H9 (cell line): ENCODE measurements at regions not wholly inside any gene's neighbourhood (a gene's known extent, or its start where the extent isn't known, plus 50 kb on each side); places are given as distances from the start of the nearest gene placed in this dataset.

ENCODE experiments used
- DNase-seq: peaks from one replicate; pipeline ENCODE4 v3.0.0-alpha.2; 2017
- H2AFZ ChIP-seq: one replicate; pipeline ENCODE4 v1.6.1; 2013; ENCODE audit warnings: mild to moderate bottlenecking, low read length, control low read depth, moderate library complexity
- H2AK5ac ChIP-seq: 2 replicates; pipeline ENCODE4 v1.6.1; 2013; ENCODE audit warnings: low read length, control low read depth, mixed read lengths; ENCODE audit not compliant: insufficient read length
- H2BK120ac ChIP-seq: one replicate; pipeline ENCODE4 v1.6.1; 2013; ENCODE audit warnings: low read depth, mild to moderate bottlenecking, low read length, control low read depth, inconsistent platforms; ENCODE audit not compliant: poor library complexity, severe bottlenecking
- H2BK12ac ChIP-seq: 2 replicates; pipeline ENCODE4 v1.6.1; 2013; ENCODE audit warnings: low read length, control low read depth, mixed read lengths, low read depth; ENCODE audit not compliant: insufficient read length
- H2BK15ac ChIP-seq: 2 replicates; pipeline ENCODE4 v1.6.1; 2013; ENCODE audit warnings: low read depth, low read length, control low read depth
- H2BK20ac ChIP-seq: one replicate; pipeline ENCODE4 v1.6.1; 2013; ENCODE audit warnings: low read depth, mild to moderate bottlenecking, low read length, control low read depth, inconsistent platforms; ENCODE audit not compliant: poor library complexity, severe bottlenecking
- H2BK5ac ChIP-seq: 2 replicates; pipeline ENCODE4 v1.6.1; 2013; ENCODE audit warnings: low read length, control low read depth, mixed read lengths; ENCODE audit not compliant: insufficient read length
- H3K14ac ChIP-seq: 2 replicates; pipeline ENCODE4 v1.6.1; 2013; ENCODE audit warnings: low read length, control low read depth; ENCODE audit not compliant: insufficient read depth
- H3K18ac ChIP-seq: 2 replicates; pipeline ENCODE4 v1.6.1; 2013; ENCODE audit warnings: low read depth, mild to moderate bottlenecking, mixed read lengths, low read length, control low read depth; ENCODE audit not compliant: insufficient read length
- H3K23ac ChIP-seq: 2 replicates; pipeline ENCODE4 v1.6.1; 2013; ENCODE audit warnings: low read length, control low read depth, mixed read lengths, low read depth; ENCODE audit not compliant: insufficient read length
- H3K23me2 ChIP-seq: 2 replicates; pipeline ENCODE4 v1.6.1; 2013; ENCODE audit warnings: low read depth, mild to moderate bottlenecking, mixed read lengths, low read length, control low read depth; ENCODE audit not compliant: insufficient read length, poor library complexity, severe bottlenecking
- H3K27ac ChIP-seq: 2 replicates; pipeline ENCODE4 v1.5.1; 2013; ENCODE audit warnings: low read length, control low read depth, mixed read lengths, low read depth; ENCODE audit not compliant: insufficient read length
- H3K27me3 ChIP-seq: 2 replicates; pipeline ENCODE4 v1.6.1; 2013; ENCODE audit warnings: low read length, control low read depth, inconsistent platforms; ENCODE audit not compliant: insufficient read depth
- H3K4ac ChIP-seq: 2 replicates; pipeline ENCODE4 v1.6.1; 2013; ENCODE audit warnings: low read depth, mild to moderate bottlenecking, control low read depth, inconsistent platforms, low read length, moderate library complexity
- H3K4me1 ChIP-seq: 2 replicates; pipeline ENCODE4 v1.6.1; 2013; ENCODE audit warnings: low read length, control low read depth, inconsistent platforms; ENCODE audit not compliant: insufficient read depth
- H3K4me2 ChIP-seq: 2 replicates; pipeline ENCODE4 v1.6.1; 2013; ENCODE audit warnings: low read length, control low read depth, mixed read lengths; ENCODE audit not compliant: insufficient read length, insufficient read depth
- H3K56ac ChIP-seq: 2 replicates; pipeline ENCODE4 v1.6.1; 2013; ENCODE audit warnings: low read depth, mild to moderate bottlenecking, mixed read lengths, low read length, control low read depth; ENCODE audit not compliant: insufficient read length
- H3K79me1 ChIP-seq: 2 replicates; pipeline ENCODE4 v1.6.1; 2013; ENCODE audit warnings: low read depth, mild to moderate bottlenecking, moderate library complexity, low read length, control low read depth, inconsistent platforms; ENCODE audit not compliant: insufficient read depth, poor library complexity, severe bottlenecking
- H3K79me2 ChIP-seq: 2 replicates; pipeline ENCODE4 v1.6.1; 2013; ENCODE audit warnings: low read length, control low read depth, inconsistent platforms; ENCODE audit not compliant: insufficient read depth
- H3K9ac ChIP-seq: 2 replicates; pipeline ENCODE4 v1.6.1; 2013; ENCODE audit warnings: low read length, control low read depth, mixed read lengths; ENCODE audit not compliant: insufficient read length; ENCODE audit errors: extremely low read depth
- H3K9me3 ChIP-seq: one replicate; pipeline ENCODE4 v1.6.1; 2013; ENCODE audit warnings: low read depth, low read length, inconsistent platforms; ENCODE audit not compliant: control insufficient read depth
- H3T11ph ChIP-seq: one replicate; pipeline ENCODE4 v1.6.1; 2013; ENCODE audit warnings: mild to moderate bottlenecking, low read length, control low read depth, inconsistent platforms
- H4K20me1 ChIP-seq: one replicate; pipeline ENCODE4 v1.6.1; 2013; ENCODE audit not compliant: control insufficient read depth, insufficient read length, insufficient read depth
- H4K5ac ChIP-seq: 2 replicates; pipeline ENCODE4 v1.6.1; 2013; ENCODE audit warnings: low read depth, mild to moderate bottlenecking, mixed read lengths, low read length, control low read depth; ENCODE audit not compliant: insufficient read length
- H4K8ac ChIP-seq: replicated peaks from 2 replicates; pipeline ENCODE4 v1.6.1; 2013; ENCODE audit warnings: low read length, control low read depth, mixed read lengths, low read depth; ENCODE audit not compliant: insufficient read length
- H4K91ac ChIP-seq: 2 replicates; pipeline ENCODE4 v1.6.1; 2013; ENCODE audit warnings: low read depth, mild to moderate bottlenecking, moderate library complexity, mixed read lengths, low read length, control low read depth; ENCODE audit not compliant: insufficient read length
- H3K27ac Mint-ChIP-seq, 3 experiments: 2 replicates in 2 of 3; 3 replicates in 1 of 3; pipeline ENCODE4 v1.8.0; 2020 to 2021; ENCODE audit warnings: mixed read lengths in 3 of 3, mild to moderate bottlenecking in 1 of 3, moderate library complexity in 1 of 3
- H3K27me3 Mint-ChIP-seq: 2 replicates; pipeline ENCODE4 v1.8.0; 2021; ENCODE audit warnings: low read depth, mild to moderate bottlenecking, moderate library complexity, mixed read lengths
- H3K36me3 Mint-ChIP-seq, 3 experiments: 2 replicates in 2 of 3; 3 replicates in 1 of 3; pipeline ENCODE4 v1.8.0; 2020 to 2021; ENCODE audit warnings: low read depth in 3 of 3, mixed read lengths in 3 of 3; ENCODE audit not compliant: insufficient read depth in 1 of 3
- H3K4me1 Mint-ChIP-seq, 2 experiments: 2 replicates each; pipeline ENCODE4 v1.8.0; 2020; ENCODE audit warnings: mixed read lengths in 2 of 2
- H3K4me3 Mint-ChIP-seq, 2 experiments: 2 replicates in 1 of 2; 3 replicates in 1 of 2; pipeline ENCODE4 v1.8.0; 2020 to 2021; ENCODE audit warnings: mild to moderate bottlenecking in 2 of 2, mixed read lengths in 2 of 2, moderate library complexity in 1 of 2
- H3K9me3 Mint-ChIP-seq, 2 experiments: 2 replicates in 1 of 2; 3 replicates in 1 of 2; pipeline ENCODE4 v1.8.0; 2020; ENCODE audit warnings: mild to moderate bottlenecking in 2 of 2, mixed read lengths in 2 of 2, moderate library complexity in 1 of 2
- CTCF ChIP-seq: fragments of 200-600 bp; sonication (generic); conservative IDR thresholded peaks from 3 replicates; pipeline ENCODE4 v1.8.0; 2021; ENCODE audit warnings: antibody characterized with exemption, mild to moderate bottlenecking
- WGBS: extraction: QIAGEN DNeasy Blood & Tissue Kit; methylation state at CpG from one replicate; pipeline ENCODE4 v1.1.7; 2013; ENCODE audit warnings: missing lambda C conversion rate, low lambda C conversion rate, mixed read lengths; ENCODE audit not compliant: insufficient read length; ENCODE audit errors: extremely low coverage; 5-methylcytosine and 5-hydroxymethylcytosine counted together

DNA sequence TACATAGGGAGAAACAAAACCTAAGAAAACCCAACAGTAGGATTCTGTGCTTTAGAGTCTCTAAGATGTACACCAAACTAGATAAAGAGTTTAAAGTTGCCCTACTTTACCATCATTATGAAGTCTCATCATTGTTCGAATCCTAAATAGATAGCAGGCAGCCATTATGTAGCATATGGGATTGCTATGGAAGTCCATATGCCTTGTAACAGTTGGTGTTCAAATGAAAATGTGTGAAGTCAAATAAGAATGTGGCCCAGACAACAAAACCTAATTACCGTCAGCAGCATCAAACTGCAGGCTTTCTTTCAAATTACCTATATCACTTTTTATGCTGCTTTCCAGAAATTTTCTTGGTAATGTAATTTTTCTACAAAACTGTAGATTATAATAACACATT lies 1380.1 kb downstream of the GRIK2 start:
- Histone ChIP-seq H3K56ac (no peak overlapping the region), H3K9ac (no peak overlapping the region), H2BK12ac (no peak overlapping the region), H2BK15ac (no peak overlapping the region), H3K18ac (no peak overlapping the region), H3K23me2 (no peaks in the 10 kb centered on the region), H2AFZ (no peak overlapping the region), H4K8ac (no peak overlapping the region), H4K91ac (no peak overlapping the region), H2BK20ac (no peak overlapping the region), H2BK5ac (no peak overlapping the region), H3K79me2 (no peaks in the 10 kb centered on the region), H3K27me3 (no peaks in the 10 kb centered on the region), H4K5ac (no peak overlapping the region), H3K14ac (no peak overlapping the region), H4K20me1 (no peaks in the 10 kb centered on the region), H3T11ph (no peak overlapping the region), H3K4me2 (no peak overlapping the region), H2AK5ac (no peak overlapping the region), H3K23ac (no peak overlapping the region), H3K4me1 (no peaks in the 10 kb centered on the region), H3K4ac (no peak overlapping the region), H3K79me1 (no peaks in the 10 kb centered on the region), H2BK120ac (no peak overlapping the region), H3K9me3 (no peaks in the 10 kb centered on the region), H3K27ac (no peak overlapping the region)
- TF ChIP-seq CTCF, result no peak
- Mint-ChIP-seq H3K4me1 (no peaks in the 10 kb centered on the region; a peak in 1 of 4 replicates), H3K27me3 (no peaks in the 10 kb centered on the region), H3K9me3 (peaks cover 10 to 11% of the 10 kb centered on the region in 2 experiments; a peak in 3 of 5 replicates), H3K4me3 (no peak overlapping the region), H3K36me3 (peaks cover 0 to 11% (median 0%) of the 10 kb centered on the region in 3 experiments; a peak in 2 of 7 replicates), H3K27ac (no peak overlapping the region)
- no CpG with 5 or more reads among the region's 2 CpGs for WGBS
- DNase-seq, result no peak
